Activated B cell treated with CpG ODN at 0.5 μM for 24 hours (primary cell): ENCODE measurements at regions not wholly inside any gene's neighbourhood (a gene's known extent, or its start where the extent isn't known, plus 50 kb on each side); places are given as distances from the start of the nearest gene placed in this dataset.

ENCODE experiments used
- ATAC-seq: fragments of 200-7000 bp; cut with Tn5 transposase; one replicate; pipeline ENCODE4 v1.10.0; 2021; ENCODE audit warnings: low read depth, mild to moderate bottlenecking, moderate library complexity
- CTCF ChIA-PET: fragments of 350-600 bp; sonication (Branson Sonifier 250); formaldehyde crosslinking; loops from one replicate; lab custom pipeline; 2021; ENCODE audit warnings: antibody characterized with exemption; lab: Charles Lee
- POLR2A ChIA-PET: fragments of 350-600 bp; sonication (Branson Sonifier 250); formaldehyde crosslinking; loops from one replicate; lab custom pipeline; 2021; ENCODE audit warnings: antibody characterized with exemption; lab: Charles Lee
- DNase-seq: peaks from one replicate; pipeline ENCODE4 v3.0.0; 2022
- H3K27ac Mint-ChIP-seq: one replicate; pipeline ENCODE4 v1.8.0; 2020; ENCODE audit warnings: mixed read lengths
- H3K27me3 Mint-ChIP-seq: one replicate; pipeline ENCODE4 v1.8.0; 2021; ENCODE audit warnings: mixed read lengths
- H3K36me3 Mint-ChIP-seq: one replicate; pipeline ENCODE4 v1.8.0; 2021; ENCODE audit warnings: low read depth, mixed read lengths
- H3K4me1 Mint-ChIP-seq: one replicate; pipeline ENCODE4 v1.8.0; 2021; ENCODE audit warnings: mixed read lengths
- H3K4me3 Mint-ChIP-seq: one replicate; pipeline ENCODE4 v1.8.0; 2020; ENCODE audit warnings: mild to moderate bottlenecking, mixed read lengths
- H3K9me3 Mint-ChIP-seq: one replicate; pipeline ENCODE4 v1.8.0; 2020; ENCODE audit warnings: mixed read lengths
- CTCF ChIP-seq: fragments of 200-600 bp; IDR thresholded peaks from one replicate; pipeline ENCODE4 v1.8.0; 2022; ENCODE audit warnings: antibody characterized with exemption, mild to moderate bottlenecking
- intact Hi-C: fragments of 100-400 bp; cut with micrococcal nuclease; formaldehyde crosslinking; loops from one replicate; pipeline ENCODE4 v1.15.1; 2024

- Mint-ChIP-seq H3K27ac (no peak overlapping the region), H3K36me3 (no peaks in the 10 kb centered on the region), H3K4me3 (no peak overlapping the region), H3K9me3 (no peaks in the 10 kb centered on the region), H3K4me1 (no peaks in the 10 kb centered on the region), H3K27me3 (peaks cover 3% of the 10 kb centered on the region)
- TF ChIP-seq CTCF: no peak
- DNase-seq (no peak), ATAC-seq (no peak)
- ChIA-PET POLR2A (interaction anchor here (0.7 kb wide), 1 partner anchor 447 kb away, joined by 3 read pairs; no protein-coding TSS in a partner anchor), CTCF (no interaction called here)
- intact Hi-C loops: no loop called here
These were observed 271.8 kb downstream of the SMARCA2 start for GRCh38 chr9:2286825-2287455.

GRCh38 chr9:2288309-2288708 is 273.2 kb downstream of the SMARCA2 start:
- Mint-ChIP-seq H3K4me3 (no peak overlapping the region), H3K36me3 (no peaks in the 10 kb centered on the region), H3K27ac (no peak overlapping the region), H3K4me1 (no peaks in the 10 kb centered on the region), H3K9me3 (no peaks in the 10 kb centered on the region), H3K27me3 (peaks cover 3% of the 10 kb centered on the region)
- intact Hi-C loops: no loop called here
- no peak for DNase-seq
- POLR2A ChIA-PET: no interaction called here
- CTCF ChIA-PET: no interaction called here
- no peak for ATAC-seq
- no peak for TF ChIP-seq CTCF

- Mint-ChIP-seq H3K36me3 (no peaks in the 10 kb centered on the region), H3K9me3 (no peaks in the 10 kb centered on the region), H3K4me1 (no peaks in the 10 kb centered on the region), H3K27me3 (peaks cover 3% of the 10 kb centered on the region), H3K27ac (no peak overlapping the region), H3K4me3 (no peak overlapping the region)
- DNase-seq (no peak), ATAC-seq (no peak)
- intact Hi-C loops: no loop called here
- TF ChIP-seq CTCF: no peak
- ChIA-PET POLR2A (no interaction called here), CTCF (no interaction called here)
These were observed 274.1 kb downstream of the SMARCA2 start for GRCh38 chr9:2289263-2289662.

- no peak overlapping the region for H3K27ac Mint-ChIP-seq
- ATAC-seq (no peak), DNase-seq (no peak)
- intact Hi-C loops: no loop called here
- no peaks in the 10 kb centered on the region for H3K9me3 Mint-ChIP-seq
- H3K4me1 Mint-ChIP-seq: no peaks in the 10 kb centered on the region
- no peak overlapping the region for H3K4me3 Mint-ChIP-seq
- TF ChIP-seq CTCF: no peak
- H3K27me3 Mint-ChIP-seq: peaks cover 3% of the 10 kb centered on the region
- ChIA-PET POLR2A (no interaction called here), CTCF (no interaction called here)
- no peaks in the 10 kb centered on the region for H3K36me3 Mint-ChIP-seq
These were observed 275.2 kb downstream of the SMARCA2 start for GRCh38 chr9:2290382-2290781.

- intact Hi-C loops: no loop called here
- ATAC-seq (no peak), DNase-seq (no peak)
- Mint-ChIP-seq H3K27me3 (peaks cover 3% of the 10 kb centered on the region), H3K4me1 (no peaks in the 10 kb centered on the region), H3K36me3 (no peaks in the 10 kb centered on the region), H3K9me3 (no peaks in the 10 kb centered on the region), H3K4me3 (no peak overlapping the region), H3K27ac (no peak overlapping the region)
- ChIA-PET CTCF (no interaction called here), POLR2A (no interaction called here)
- TF ChIP-seq CTCF: no peak
These were observed 277.0 kb downstream of the SMARCA2 start for GRCh38 chr9:2291980-2292704.
